DND-41 (cell line): ENCODE measurements at regions not wholly inside any gene's neighbourhood (a gene's known extent, or its start where the extent isn't known, plus 50 kb on each side); places are given as distances from the start of the nearest gene placed in this dataset.

Experiments used
- CTCF ChIP-seq: IDR thresholded peaks from 2 replicates; pipeline ENCODE4 v1.5.1; 2012; ENCODE audit warnings: borderline replicate concordance, low read length, moderate library complexity, mild to moderate bottlenecking; ENCODE audit not compliant: poor library complexity, severe bottlenecking; ENCODE audit errors: extremely low read depth
- EZH2 ChIP-seq: IDR thresholded peaks from 3 replicates; pipeline ENCODE4 v1.6.1; 2012; ENCODE audit warnings: borderline replicate concordance, low read depth, mild to moderate bottlenecking, moderate library complexity, low read length, inconsistent platforms; ENCODE audit not compliant: severe bottlenecking

- TF ChIP-seq CTCF, result no peak
- TF ChIP-seq EZH2, result no peak
Observed at GRCh38 chr17:51486885-51487520, 226.7 kb downstream of the UTP18 start.
